ENCODE measurements at regions not wholly inside any gene's neighbourhood (a gene's known extent, or its start where the extent isn't known, plus 50 kb on each side); places are given as distances from the start of the nearest gene placed in this dataset.

DNA sequence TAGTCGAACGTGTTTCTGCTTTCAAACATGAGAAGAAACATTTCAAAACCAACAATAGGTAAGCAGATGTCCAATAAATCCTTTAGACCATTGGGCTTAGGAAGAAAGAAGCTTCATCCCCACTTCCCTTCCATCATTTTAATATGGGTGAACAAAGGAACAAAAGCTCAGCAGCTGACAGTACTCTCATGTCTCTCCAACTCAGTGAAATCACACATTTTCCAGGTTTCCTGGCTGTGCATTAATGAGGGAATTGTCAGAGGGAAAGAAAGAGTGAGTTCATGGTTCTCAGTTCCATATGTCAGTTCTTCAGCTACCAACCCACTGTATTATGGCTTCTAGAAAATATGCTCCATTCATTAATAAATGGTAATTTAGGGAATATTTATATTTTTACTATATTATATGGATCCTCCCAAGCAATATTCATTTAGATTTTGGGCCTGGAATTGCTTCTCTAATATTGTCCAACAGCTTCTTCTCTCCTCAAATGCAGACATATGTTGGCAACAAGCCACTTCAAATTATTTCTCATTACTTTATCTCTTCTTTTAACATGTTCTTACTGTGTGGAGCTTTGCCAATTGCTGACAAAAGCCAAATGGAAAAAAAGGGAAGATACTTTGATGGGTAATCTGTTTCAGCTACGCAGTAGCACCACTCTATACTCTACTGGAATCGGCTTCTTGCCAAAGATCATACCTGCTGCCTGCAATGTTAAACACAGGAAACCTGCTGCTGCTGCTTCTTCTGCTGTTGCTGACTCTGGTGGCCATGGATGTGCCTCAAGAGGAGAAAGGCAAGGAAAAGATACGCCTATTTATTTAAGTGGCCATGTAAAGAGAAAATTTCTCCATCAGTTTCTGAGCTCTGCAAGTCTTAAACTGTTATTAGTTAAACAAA lies 1757.6 kb downstream of the ARAP2 start:
- TF ChIP-seq EZH2 (IDR thresholded peaks at IDR 0.05; ENCODE audit: low read length, unreplicated experiment) = no peak
- TF ChIP-seq, protein P1, sequence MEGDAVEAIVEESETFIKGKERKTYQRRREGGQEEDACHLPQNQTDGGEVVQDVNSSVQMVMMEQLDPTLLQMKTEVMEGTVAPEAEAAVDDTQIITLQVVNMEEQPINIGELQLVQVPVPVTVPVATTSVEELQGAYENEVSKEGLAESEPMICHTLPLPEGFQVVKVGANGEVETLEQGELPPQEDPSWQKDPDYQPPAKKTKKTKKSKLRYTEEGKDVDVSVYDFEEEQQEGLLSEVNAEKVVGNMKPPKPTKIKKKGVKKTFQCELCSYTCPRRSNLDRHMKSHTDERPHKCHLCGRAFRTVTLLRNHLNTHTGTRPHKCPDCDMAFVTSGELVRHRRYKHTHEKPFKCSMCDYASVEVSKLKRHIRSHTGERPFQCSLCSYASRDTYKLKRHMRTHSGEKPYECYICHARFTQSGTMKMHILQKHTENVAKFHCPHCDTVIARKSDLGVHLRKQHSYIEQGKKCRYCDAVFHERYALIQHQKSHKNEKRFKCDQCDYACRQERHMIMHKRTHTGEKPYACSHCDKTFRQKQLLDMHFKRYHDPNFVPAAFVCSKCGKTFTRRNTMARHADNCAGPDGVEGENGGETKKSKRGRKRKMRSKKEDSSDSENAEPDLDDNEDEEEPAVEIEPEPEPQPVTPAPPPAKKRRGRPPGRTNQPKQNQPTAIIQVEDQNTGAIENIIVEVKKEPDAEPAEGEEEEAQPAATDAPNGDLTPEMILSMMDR (conservative IDR thresholded peaks at IDR 0.05; ENCODE audit: low read depth, low read length) = no peak
